Esophagus muscularis mucosa (tissue), 3 donors: ENCODE measurements at regions not wholly inside any gene's neighbourhood (a gene's known extent, or its start where the extent isn't known, plus 50 kb on each side); places are given as distances from the start of the nearest gene placed in this dataset.

Experiments used
- POLR2A ChIP-seq: fragments of 450-650 bp; IDR thresholded peaks from one replicate; pipeline ENCODE4 v1.6.1; 2017; ENCODE audit warnings: antibody characterized with exemption, moderate library complexity, mild to moderate bottlenecking, low read depth
- POLR2AphosphoS5 ChIP-seq, 2 donors: sonication (generic); formaldehyde crosslinking; IDR thresholded peaks; one replicate each; pipeline ENCODE4 v1.6.1; 2017; ENCODE audit warnings: antibody characterized with exemption in 2 of 2
- TF ChIP-seq, protein P1 (sequence below), 3 experiments: fragments of 200-600 bp in 2 of 3; fragments of 450-650 bp in 1 of 3; sonication (generic) in 2 of 3; IDR thresholded peaks; one replicate each; pipeline ENCODE4 v1.5.1; 2017 to 2019; ENCODE audit warnings: antibody characterized with exemption in 3 of 3, mild to moderate bottlenecking in 2 of 3, moderate library complexity in 1 of 3

- TF ChIP-seq, protein P1, sequence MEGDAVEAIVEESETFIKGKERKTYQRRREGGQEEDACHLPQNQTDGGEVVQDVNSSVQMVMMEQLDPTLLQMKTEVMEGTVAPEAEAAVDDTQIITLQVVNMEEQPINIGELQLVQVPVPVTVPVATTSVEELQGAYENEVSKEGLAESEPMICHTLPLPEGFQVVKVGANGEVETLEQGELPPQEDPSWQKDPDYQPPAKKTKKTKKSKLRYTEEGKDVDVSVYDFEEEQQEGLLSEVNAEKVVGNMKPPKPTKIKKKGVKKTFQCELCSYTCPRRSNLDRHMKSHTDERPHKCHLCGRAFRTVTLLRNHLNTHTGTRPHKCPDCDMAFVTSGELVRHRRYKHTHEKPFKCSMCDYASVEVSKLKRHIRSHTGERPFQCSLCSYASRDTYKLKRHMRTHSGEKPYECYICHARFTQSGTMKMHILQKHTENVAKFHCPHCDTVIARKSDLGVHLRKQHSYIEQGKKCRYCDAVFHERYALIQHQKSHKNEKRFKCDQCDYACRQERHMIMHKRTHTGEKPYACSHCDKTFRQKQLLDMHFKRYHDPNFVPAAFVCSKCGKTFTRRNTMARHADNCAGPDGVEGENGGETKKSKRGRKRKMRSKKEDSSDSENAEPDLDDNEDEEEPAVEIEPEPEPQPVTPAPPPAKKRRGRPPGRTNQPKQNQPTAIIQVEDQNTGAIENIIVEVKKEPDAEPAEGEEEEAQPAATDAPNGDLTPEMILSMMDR (IDR thresholded peaks at IDR 0.05) = no peak
- TF ChIP-seq POLR2A = no peak
- no peak for TF ChIP-seq POLR2AphosphoS5 (IDR thresholded peaks at IDR 0.05)
These were observed 125.8 kb upstream of the CDH19 start for GRCh38 chr18:66729442-66730239.
